ENCODE measurements at regions not wholly inside any gene's neighbourhood (a gene's known extent, or its start where the extent isn't known, plus 50 kb on each side); places are given as distances from the start of the nearest gene placed in this dataset.

DNA sequence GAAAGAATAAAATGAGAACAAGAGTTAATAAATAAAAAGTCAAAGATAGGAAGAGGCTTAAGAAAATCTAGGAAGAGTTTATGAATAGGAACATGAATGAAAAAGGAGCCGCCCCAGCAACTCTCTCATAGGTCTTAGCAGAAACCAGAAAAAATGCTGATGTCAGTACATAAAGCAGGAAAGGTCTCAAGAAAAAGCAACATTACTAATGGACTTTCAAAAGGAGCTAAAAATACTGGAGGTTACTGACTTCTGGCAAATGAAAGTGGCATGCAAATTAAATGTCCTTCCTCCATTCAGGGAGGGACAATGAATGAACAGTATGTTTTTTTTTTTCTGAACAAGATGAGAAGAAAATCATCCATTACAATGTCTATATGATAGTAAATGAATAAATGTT lies 387.6 kb downstream of the BRINP2 start:
- TF ChIP-seq, protein P1, sequence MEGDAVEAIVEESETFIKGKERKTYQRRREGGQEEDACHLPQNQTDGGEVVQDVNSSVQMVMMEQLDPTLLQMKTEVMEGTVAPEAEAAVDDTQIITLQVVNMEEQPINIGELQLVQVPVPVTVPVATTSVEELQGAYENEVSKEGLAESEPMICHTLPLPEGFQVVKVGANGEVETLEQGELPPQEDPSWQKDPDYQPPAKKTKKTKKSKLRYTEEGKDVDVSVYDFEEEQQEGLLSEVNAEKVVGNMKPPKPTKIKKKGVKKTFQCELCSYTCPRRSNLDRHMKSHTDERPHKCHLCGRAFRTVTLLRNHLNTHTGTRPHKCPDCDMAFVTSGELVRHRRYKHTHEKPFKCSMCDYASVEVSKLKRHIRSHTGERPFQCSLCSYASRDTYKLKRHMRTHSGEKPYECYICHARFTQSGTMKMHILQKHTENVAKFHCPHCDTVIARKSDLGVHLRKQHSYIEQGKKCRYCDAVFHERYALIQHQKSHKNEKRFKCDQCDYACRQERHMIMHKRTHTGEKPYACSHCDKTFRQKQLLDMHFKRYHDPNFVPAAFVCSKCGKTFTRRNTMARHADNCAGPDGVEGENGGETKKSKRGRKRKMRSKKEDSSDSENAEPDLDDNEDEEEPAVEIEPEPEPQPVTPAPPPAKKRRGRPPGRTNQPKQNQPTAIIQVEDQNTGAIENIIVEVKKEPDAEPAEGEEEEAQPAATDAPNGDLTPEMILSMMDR (IDR thresholded peaks at IDR 0.05) = no peak
- TF ChIP-seq POLR2A (IDR thresholded peaks at IDR 0.05) = no peak
- TF ChIP-seq POLR2AphosphoS5 (IDR thresholded peaks at IDR 0.05; ENCODE audit: insufficient read depth in 1 of 2, low read depth in 1 of 2) = no peak
